ENCODE measurements at regions not wholly inside any gene's neighbourhood (a gene's known extent, or its start where the extent isn't known, plus 50 kb on each side); places are given as distances from the start of the nearest gene placed in this dataset.

- TF ChIP-seq CTCF (conservative IDR thresholded peaks at IDR 0.05; ENCODE audit: low read depth in 2 of 2): no peak
- TF ChIP-seq ZNF114 (CRISPR knock-in tag; IDR thresholded peaks at IDR 0.05): no peak
- no peak for TF ChIP-seq POLR2AphosphoS5 (IDR thresholded peaks at IDR 0.05; ENCODE audit: low read depth)
- no peak for TF ChIP-seq EZH2 (IDR thresholded peaks at IDR 0.05; ENCODE audit: low read depth, unreplicated experiment)
- no peak for TF ChIP-seq EZH2phosphoT487 (IDR thresholded peaks at IDR 0.05; ENCODE audit: unreplicated experiment)
- no peak for TF ChIP-seq ETS1 (IDR thresholded peaks at IDR 0.05)
Measured at GRCh38 chr3:65291448-65292125, 603.8 kb upstream of the ADAMTS9 start.
